H1 (cell line): ENCODE measurements at regions not wholly inside any gene's neighbourhood (a gene's known extent, or its start where the extent isn't known, plus 50 kb on each side); places are given as distances from the start of the nearest gene placed in this dataset.

Source experiments
- BCL11A ChIP-seq, 2 experiments: IDR thresholded peaks; one replicate each; pipeline ENCODE4 v1.6.1; 2011; ENCODE audit warnings: low read depth in 2 of 2, low read length in 2 of 2, mild to moderate bottlenecking in 2 of 2

DNA sequence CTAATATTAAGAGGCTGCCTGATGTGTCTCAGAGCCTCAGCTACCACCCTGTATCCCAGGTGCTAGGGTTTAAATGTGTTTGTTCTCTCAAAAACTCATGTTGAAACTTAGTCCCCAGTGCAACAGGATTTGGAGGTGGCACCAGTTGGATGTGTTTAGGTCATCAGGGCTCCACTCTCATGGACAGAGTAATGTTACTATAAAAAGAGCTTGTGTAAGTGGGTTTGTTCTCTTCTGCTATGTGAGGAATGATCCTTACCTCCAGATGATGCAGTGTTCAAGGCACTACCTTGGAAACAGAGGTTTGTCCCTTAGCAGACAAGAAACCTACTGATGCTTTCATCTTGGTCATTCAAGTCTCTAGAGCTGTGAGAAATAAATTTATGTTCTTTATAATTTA is 164.9 kb upstream of the EPHA7 start (continued):
- TF ChIP-seq BCL11A (IDR thresholded peaks at IDR 0.05; ENCODE audit: low read depth in 2 of 2, low read length in 2 of 2), result no peak
